ENCODE measurements at regions not wholly inside any gene's neighbourhood (a gene's known extent, or its start where the extent isn't known, plus 50 kb on each side); places are given as distances from the start of the nearest gene placed in this dataset.

DNA sequence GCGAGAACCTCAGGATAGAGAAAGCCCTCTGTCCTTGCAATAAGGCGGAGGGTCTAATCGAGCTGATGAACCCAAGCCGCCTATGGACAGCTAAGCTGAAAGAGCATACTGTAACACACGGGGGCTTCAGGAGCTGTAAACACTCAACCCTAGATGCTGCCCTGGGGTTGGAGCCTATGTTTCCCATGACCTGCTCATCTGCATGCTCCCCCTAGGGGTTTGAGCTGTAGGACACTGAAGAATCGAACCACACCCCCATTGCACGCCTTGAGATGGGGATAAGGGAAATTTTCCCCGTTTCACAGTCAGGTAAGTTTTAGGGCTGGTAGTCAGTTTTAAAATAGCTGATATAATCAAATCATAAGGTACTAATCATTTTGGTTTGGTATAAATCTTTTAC lies 675.6 kb upstream of the CDH8 start:
- no peaks in the 10 kb centered on the region for H3K27me3 ChIP-seq
- no peak overlapping the region for H3K27ac ChIP-seq
- no peak overlapping the region for H3K4me3 ChIP-seq (replicated peaks in 1 of 3)
- no peaks in the 10 kb centered on the region for H3K4me1 ChIP-seq
- no peak for TF ChIP-seq POLR2A (IDR thresholded peaks at IDR 0.05)
- TF ChIP-seq, protein P1, sequence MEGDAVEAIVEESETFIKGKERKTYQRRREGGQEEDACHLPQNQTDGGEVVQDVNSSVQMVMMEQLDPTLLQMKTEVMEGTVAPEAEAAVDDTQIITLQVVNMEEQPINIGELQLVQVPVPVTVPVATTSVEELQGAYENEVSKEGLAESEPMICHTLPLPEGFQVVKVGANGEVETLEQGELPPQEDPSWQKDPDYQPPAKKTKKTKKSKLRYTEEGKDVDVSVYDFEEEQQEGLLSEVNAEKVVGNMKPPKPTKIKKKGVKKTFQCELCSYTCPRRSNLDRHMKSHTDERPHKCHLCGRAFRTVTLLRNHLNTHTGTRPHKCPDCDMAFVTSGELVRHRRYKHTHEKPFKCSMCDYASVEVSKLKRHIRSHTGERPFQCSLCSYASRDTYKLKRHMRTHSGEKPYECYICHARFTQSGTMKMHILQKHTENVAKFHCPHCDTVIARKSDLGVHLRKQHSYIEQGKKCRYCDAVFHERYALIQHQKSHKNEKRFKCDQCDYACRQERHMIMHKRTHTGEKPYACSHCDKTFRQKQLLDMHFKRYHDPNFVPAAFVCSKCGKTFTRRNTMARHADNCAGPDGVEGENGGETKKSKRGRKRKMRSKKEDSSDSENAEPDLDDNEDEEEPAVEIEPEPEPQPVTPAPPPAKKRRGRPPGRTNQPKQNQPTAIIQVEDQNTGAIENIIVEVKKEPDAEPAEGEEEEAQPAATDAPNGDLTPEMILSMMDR (IDR thresholded peaks at IDR 0.05) = no peak
- intact Hi-C loops (cut with DNase I) = no loop called here
- H3K9me3 ChIP-seq = no peaks in the 10 kb centered on the region
- H3K36me3 ChIP-seq = no peaks in the 10 kb centered on the region
- DNase-seq = no peak
- 88 to 96% methylated on average over 6 to 8 of the region's 8 CpGs for WGBS, 2 donors

DNA sequence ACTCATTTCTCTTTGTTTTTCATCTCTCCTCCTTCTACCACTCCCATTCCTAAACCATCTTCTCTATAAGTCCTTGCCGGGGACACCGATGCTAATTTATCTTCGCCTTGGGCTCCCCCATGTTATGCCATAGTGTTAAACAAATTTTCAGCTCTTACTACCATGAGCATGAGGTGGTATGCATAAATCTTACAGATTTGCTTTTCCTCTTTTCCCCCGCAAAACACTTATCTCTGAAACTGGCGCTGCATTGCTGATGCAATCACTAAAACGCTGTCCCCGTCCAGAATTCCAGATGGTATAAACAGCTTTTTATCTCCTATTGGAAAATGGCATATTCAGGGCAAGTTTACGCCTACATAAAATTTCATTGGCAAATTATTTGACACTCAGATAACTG lies 673.6 kb upstream of the CDH8 start:
- no peak overlapping the region for H3K27ac ChIP-seq
- intact Hi-C loops (cut with DNase I) = no loop called here
- no peaks in the 10 kb centered on the region for H3K36me3 ChIP-seq
- H3K27me3 ChIP-seq = no peaks in the 10 kb centered on the region
- H3K9me3 ChIP-seq = no peaks in the 10 kb centered on the region
- no peaks in the 10 kb centered on the region for H3K4me1 ChIP-seq
- no peak overlapping the region for H3K4me3 ChIP-seq (replicated peaks in 1 of 3)
- WGBS, 2 donors = 82 to 88% methylated on average over 8 of the region's 8 CpGs
- DNase-seq = no peak
- TF ChIP-seq, protein P1 (IDR thresholded peaks at IDR 0.05) = no peak
- no peak for TF ChIP-seq POLR2A (IDR thresholded peaks at IDR 0.05)

DNA sequence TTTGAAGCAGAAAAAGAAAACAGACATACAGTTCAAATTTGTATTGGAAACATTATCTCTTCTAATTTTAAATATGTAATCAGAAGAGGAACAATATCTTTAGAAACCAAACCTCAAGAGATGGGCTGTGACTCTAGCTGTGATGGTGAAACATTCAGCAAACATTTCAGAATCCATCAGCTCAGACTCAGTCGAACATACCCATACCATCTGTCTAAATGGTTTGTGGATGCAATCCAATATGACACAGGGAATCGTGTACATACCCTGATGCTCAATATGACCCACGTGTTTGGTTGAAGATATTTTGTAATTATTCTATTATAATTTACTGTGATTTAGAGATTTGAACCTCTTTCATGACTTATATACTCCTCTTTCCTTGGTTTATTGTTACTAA lies 665.2 kb upstream of the CDH8 start:
- Histone ChIP-seq H3K36me3 (no peaks in the 10 kb centered on the region), H3K27me3 (no peaks in the 10 kb centered on the region), H3K9me3 (no peaks in the 10 kb centered on the region), H3K4me1 (no peaks in the 10 kb centered on the region), H3K4me3 (replicated peaks in 1 of 3) (no peak overlapping the region), H3K27ac (no peak overlapping the region)
- TF ChIP-seq, protein P1 (IDR thresholded peaks at IDR 0.05) = no peak
- TF ChIP-seq POLR2A (IDR thresholded peaks at IDR 0.05) = no peak
- WGBS, 2 donors = 85 to 89% methylated on average over 3 of the region's 3 CpGs
- intact Hi-C loops (cut with DNase I) = no loop called here
- no peak for DNase-seq

DNA sequence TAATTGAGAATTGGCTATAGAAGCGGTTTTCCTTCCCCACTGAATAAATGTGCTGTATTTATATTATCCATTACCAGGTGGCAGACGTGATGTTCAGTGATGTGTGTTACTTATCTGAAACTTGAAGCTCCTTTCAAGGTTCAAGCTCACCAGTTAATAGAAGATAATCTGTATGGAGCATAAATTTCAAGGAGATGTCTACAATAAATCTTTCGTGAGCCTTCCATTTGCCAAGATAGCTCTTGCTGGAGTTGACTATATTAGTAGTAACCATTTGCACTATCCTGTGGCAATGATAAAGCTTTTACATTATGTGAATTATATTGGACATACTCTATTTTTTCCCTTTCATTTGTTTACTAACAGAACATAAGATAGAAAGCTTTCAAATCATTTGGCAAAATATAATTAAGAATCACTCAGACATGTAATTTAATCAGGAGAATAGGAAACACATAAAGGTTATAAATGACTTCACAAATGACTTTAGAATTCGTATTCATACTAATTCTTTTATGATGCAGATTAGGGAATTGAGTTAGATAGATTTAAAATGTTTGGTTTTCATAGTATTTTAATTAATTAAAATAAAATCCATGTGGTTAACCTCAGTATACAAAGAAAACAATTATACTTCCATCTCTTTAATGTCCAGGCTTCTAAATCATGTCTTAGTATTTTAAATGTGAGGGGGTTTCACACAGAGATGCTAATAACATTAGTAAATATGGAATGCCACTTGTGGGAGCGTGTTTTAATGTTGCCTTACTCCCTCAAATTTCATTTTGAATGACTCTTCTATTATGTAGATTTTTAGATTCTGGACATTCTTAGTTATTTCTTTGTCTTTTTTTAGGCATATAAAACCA lies 664.4 kb upstream of the CDH8 start:
- Histone ChIP-seq H3K9me3 (no peaks in the 10 kb centered on the region), H3K27me3 (no peaks in the 10 kb centered on the region), H3K36me3 (no peaks in the 10 kb centered on the region), H3K4me1 (no peaks in the 10 kb centered on the region), H3K27ac (no peak overlapping the region), H3K4me3 (replicated peaks in 1 of 3) (no peak overlapping the region)
- WGBS, 2 donors = 81% methylated on average over 5 of the region's 5 CpGs
- DNase-seq = no peak
- intact Hi-C loops (cut with DNase I) = no loop called here
- no peak for TF ChIP-seq POLR2A (IDR thresholded peaks at IDR 0.05)
- TF ChIP-seq, protein P1 (IDR thresholded peaks at IDR 0.05) = no peak

DNA sequence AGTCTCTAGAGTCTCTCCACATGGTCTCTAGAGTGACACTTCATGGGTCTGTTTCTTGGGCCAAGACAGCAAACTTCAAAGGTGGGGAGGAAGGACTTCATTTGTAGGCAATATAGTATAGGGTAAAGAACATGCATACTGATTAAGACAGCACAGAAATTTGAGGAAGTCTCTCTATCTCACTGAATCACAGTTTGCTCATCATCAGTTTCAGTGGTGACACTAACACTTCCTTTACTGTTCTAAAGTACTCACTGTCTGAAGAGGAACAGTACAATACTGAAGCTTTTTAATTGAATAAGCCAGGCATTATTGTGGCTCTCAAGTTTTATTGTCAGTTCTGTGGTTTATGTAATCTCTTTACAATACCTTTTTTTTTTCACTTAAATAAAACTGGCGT lies 656.4 kb upstream of the CDH8 start:
- H3K27ac ChIP-seq = no peak overlapping the region
- H3K27me3 ChIP-seq = no peaks in the 10 kb centered on the region
- H3K36me3 ChIP-seq = no peaks in the 10 kb centered on the region
- H3K9me3 ChIP-seq = no peaks in the 10 kb centered on the region
- intact Hi-C loops (cut with DNase I) = no loop called here
- H3K4me1 ChIP-seq = no peaks in the 10 kb centered on the region
- no peak overlapping the region for H3K4me3 ChIP-seq (replicated peaks in 1 of 3)
- WGBS, 2 donors = 71 to 80% methylated on average over 1 of the region's 1 CpG
- TF ChIP-seq, protein P1 (IDR thresholded peaks at IDR 0.05) = no peak
- no peak for TF ChIP-seq POLR2A (IDR thresholded peaks at IDR 0.05)
- no peak for DNase-seq

Data from thyroid gland (tissue), 4 donors.